T-helper 22 cell (primary cell): ENCODE measurements at regions not wholly inside any gene's neighbourhood (a gene's known extent, or its start where the extent isn't known, plus 50 kb on each side); places are given as distances from the start of the nearest gene placed in this dataset.
"Not testable (repeated sequence)": the region's sequence is repeated elsewhere in the genome, so short reads cannot be mapped to it uniquely, and the experiment has no call there.

Experiments
- DNase-seq: peaks from one replicate; pipeline ENCODE4 v3.0.0-alpha.2; 2020; ENCODE audit warnings: low read depth

DNA sequence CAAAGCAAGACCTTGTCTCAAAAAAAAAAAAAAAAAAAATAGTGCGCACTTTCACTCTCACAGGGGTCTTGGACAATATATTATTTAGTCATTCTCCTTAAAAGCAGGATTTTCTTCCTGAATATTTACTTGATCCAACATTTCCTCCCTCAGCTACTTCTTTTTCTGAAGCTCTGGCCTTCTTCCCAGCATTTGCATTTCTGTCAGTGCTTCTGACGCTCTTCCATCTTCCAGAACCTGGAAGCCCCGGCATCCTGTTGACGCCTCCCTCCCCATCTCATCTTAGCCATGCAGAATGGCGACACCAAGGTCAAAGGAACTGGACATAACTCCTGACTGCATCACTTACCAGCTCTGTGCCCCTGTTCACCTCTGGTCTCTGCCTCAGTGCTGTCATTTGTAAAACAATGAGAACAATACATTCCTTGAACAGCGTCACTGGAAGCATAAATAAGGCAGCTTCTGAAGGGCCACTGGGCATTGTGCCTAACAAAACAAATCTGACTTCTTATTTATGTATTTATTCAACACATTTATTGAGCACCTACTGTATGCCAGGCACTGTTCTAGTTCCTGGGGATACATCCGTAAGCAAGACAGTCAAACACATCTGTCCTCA lies 90.9 kb upstream of the MDM1 start:
- DNase-seq: no peak

DNA sequence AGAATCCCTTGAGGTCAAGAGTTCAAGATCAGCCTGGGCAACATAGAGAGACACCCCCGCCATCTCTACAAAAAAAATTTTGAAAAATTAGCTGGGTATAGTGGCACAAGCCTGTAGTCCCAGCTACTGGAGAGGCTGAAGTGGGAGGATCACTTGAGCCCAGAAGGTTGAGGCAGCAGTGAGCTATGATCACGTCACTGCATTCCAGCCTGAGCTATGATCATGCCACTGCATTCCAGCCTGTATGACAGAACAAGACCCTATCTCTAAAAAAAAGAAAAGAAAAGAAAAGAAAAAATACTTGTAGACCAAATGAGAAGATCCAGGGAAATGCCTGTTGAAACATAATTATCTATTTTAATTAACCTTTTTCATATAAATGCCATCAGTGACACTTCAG lies 93.8 kb upstream of the MDM1 start:
- no peak for DNase-seq

DNA sequence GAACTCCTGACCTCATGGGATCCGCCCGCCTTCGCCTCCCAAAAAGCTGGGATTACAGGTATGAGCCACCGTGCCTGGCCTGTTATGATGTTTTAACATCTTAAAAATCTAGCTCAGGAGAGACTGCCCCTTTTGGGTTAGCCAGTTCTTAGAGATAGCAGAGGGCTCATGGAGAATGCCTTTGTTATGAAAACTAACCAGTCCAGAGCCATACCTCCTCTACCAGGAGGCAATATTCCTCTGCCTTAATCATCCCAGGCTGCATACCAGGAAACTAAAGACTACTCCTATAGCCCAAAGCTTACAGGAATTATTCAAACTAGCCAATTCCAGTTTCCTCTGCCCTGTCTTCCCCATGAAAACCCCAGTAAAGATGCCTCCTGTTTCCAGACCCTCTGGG lies 96.0 kb upstream of the MDM1 start:
- DNase-seq: no peak

DNA sequence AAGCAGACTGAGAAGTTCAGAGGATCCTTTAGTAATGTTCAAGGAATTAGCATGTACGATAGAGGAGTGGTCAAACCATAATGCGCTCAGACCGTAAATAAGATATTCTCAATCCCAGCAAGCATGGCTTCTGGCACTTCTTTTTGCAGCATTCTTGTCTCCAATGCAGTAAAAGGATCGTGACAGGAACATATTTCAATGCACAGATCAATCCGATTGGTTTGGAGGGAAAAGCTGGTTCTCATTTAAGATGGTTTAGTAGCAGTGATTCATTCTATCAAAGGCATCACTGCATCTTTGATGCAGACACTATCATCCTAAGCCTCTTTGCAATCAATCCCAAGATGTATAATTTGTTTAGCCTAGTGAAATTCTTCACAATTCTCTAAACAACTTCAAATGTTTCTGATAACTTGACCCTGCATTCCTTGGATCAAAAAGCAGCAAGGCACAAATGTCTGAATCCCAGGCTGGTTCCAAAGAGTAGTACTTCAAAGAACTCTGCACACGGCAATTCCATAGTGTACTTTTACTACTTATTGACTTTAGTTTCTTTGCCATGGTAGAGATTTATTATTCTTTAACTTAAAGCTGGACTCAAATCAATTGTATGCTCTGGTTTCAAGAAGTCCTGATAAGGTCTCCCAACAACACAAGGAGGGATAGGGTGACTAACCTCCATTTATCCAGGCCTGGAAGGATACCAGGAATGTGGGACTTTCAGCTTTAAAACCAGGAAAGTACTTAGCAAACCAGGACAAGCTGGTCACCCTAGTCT lies 96.8 kb upstream of the MDM1 start:
- no peak for DNase-seq

DNA sequence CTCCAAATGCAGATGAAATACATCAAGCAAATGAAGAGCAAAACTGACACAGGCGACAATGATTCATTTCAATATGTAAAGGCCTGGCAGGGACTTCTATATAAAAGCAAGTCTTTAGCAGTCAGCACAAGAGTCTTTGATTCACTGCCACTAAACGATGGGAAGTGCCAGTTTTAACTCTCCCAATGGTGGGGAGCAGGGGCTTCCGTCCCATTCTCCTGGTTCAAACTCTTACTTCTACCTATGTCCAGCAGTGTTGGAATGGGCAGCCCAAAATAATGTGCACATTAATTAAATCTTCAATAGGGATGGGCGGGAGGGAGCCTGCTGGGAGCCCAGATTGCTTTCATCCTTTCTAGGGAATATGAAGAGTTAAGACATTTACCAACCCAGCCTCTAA lies 97.5 kb upstream of the MDM1 start:
- DNase-seq: no peak

DNA sequence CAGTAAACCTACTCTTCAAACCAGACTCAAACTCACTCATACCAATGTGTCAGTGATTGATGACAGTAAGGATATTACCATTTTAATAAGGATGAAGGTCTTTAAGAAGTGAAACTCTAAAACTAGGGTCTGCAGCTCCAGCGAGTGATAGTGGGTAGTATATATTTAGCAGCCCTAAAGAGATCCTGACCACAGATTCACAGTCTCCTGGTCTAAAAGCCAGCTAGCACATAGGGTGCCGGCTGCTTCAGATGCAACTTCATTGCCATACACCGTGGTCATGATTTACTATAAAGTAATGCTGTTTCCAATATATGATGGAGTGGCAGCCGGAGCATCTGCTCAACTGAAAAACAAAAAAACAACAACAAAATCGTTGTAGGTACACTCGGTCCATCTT lies 99.6 kb upstream of the MDM1 start:
- no peak for DNase-seq

DNA sequence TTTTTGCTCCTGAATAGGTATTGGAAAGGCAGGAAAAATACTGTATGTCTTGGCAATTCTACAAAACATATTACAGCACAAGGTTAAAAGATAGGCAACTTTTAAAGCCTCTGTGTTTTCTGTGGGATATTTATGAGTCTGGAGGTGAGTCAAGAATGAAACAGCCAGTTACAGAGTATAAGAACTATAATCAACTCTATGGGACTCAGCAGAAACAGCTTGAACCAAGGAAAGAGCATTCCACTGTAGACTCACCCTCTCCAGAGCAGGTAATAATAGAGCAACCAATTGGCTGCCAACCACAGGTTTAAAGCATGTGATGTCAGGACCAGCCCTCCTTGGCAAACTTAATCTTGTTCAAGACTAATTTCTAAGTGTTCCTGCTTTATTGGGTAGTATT lies 100.5 kb upstream of the MDM1 start:
- no peak for DNase-seq

DNA sequence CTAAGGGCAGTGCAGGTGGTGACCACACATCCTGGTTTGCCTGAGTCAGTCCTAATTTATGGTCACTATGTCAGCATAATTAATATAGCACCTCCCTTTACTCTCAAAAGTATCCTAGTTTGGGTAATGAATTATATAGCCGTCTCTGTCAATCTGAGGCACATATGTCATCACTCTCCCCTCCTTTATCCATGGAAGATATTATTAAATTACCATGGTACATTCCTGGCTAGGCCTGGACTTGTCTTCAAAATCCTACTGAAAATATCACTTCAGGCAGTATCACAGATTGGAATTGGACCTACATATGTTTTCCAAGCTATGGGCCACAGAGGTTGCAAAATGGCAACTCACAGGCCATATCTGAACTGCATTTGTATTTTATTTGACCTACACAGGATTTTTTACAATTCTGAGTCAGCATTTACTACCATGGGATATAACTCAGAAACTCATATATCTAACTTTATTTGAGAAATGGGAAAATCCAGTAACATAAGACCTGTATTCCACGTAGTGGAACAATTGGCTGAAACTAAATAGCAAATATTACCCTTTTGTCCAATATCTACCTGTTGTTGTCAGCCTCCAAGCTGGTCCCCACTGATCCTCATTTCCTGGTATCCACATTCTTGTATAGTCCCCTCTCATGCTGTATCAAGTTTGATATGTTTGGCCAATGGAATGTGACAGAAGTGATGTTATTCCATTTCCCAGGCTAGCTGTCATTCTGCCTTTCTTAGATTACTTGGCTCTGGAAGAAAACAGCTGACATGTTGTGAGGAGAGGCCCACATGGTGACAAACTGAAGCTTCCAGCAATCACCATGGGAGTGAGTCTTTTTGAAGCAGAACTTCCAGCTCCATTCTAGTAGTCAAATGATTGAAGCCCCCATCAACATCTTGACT lies 102.5 kb upstream of the MDM1 start:
- no peak for DNase-seq

DNA sequence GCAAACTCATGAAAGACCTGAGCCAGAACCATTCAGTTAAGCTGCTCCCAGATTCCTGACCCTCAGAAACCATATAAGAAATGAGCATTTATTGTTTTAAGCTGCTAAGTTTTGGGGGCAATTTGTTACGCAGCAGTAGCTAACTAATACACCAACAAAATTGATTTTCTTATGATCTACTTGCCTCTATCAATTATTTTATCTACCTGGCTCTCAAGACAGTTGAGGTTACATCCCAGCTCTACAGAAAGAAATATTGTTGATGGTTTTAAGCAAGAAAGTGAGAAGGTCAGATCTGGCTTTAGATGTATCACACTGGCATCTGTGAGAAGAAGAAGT lies 103.1 kb upstream of the MDM1 start:
- DNase-seq: no peak

DNA sequence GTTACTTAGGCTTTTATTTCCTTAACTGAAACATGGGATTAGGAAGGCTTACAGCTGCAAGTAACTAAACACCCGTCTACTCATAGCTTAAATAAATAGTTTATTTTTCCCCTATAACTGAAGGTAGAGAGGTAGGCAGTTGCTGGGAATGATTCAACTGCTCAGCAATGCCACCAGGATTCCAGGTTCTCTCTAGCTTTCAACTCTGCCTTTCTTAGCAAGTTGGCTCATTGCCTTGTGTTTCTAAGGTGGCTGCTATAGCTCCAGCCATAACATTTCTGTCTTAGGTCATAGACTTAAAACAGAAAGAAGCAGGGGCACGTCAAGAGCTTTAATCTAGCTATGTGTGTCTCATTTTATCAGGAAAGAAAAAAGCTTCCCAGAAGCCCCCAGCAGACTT lies 103.7 kb upstream of the MDM1 start:
- no peak for DNase-seq

DNA sequence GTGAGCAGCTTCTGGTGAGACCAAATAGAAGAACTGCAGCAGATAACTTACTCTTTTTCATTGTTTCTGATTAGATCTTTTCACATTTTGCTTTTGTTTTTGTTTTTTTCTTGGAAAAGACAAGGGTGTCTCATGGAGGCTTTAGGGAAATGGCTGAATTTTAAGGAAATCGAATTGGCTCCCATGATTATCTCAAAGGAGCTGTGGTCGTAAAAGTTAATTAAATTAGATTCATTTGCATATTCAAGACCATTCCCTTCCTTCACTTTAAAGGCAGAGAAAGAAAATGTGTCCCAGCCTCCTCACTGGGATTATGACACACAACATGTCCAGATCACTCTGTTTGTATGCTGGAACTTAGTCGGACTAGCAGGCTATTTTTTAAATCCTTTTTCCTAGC lies 106.4 kb upstream of the MDM1 start:
- no peak for DNase-seq

DNA sequence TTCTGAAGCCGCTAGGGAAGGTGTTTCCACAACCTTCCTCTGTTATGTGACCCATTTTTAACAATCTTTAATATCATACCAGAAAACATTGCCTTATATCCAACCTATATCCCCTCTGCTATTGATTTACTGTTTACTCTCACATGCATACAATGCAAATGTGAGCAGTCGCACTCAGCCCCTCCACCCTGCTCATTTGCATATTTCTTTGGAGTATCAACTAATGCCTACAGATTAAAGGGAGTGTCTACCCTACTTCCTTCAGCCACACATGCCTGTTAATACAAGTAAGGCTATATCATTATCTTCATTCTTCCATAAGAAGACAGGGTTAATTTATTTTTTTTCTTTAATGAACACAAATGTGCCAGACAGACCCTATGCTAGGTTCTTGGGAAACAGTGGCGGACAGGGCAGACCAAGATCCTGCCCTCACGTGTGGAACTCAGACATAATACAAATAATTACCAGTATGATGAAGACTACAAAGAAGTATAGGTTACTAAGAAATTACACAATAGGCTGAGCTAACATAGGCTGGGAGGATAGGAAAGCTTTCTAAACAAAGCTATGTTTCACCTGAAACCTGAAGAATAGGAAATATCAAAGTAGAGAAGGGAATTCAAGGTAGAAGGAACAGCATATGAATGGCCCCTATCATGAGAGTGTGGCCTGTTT lies 107.3 kb upstream of the MDM1 start:
- no peak for DNase-seq

DNA sequence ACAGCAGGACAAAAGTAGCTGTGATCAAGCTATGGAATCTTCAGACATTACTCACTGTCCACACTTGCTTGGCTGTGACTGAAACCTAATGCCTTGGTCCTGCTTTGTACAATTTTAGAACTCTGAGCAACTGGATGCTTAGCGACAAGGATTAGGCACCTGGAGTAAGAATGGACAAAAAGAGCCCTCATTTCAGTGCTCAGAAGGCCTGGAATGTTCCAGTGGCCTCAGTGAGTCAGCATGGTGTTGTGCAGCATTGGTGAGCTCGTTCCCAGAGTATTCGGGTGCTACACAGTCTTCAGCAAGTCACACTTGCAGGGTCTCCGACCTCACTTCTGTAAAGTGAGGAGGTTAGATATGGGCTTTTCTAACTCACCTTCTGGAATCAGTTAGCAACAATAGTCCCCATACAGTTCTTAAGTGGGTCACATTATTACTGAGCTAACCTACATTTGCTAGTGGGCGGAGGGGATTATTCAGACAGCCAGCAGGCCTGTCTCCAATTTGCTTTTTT lies 108.0 kb upstream of the MDM1 start:
- DNase-seq: no peak

DNA sequence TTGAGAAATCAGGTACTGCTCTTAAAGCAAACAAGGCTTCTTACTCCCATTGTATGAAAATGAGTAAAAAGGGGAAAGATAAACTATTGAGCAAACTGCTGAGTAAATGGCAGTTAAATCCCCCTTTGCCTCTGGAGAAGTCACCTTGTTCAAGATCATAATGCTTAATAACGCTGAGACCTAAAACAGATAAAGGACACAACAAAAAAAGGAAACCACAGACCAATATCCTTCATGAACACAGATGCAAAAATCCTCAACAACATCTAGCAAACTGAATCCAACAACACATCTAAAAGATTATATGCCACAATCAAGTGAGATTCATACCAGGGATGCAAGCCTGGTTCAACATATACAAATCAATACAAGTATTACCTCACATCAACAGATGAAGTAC lies 109.0 kb upstream of the MDM1 start:
- no peak for DNase-seq

DNA sequence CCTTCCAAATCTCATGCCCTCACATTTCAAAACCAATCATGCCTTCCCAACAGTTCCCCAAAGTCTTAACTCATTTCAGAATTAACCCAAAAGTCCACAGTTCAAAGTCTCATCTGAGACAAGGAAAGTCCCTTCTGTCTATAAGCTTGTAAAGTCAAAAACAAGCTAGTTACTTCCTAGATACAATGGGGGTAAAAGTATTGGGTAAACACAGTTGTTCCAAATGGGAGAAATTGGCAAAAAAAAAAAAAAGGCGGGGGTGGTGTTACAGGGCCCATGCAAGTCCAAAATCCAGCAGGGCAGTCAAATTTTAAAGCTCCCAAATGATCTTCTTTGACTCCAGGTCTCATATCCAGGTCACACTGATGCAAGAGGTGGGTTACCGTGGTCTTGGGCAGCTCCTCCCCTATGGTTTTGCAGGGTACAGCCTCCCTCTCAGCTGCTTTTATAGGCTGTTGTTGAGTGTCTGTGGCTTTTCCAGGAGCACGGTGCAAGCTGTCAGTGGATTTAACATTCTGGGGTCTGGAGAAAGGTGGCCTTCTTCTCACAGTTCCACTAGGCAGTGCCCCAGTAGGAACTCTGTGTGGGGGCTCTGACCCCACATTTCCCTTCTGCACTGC lies 110.3 kb upstream of the MDM1 start:
- DNase-seq: not testable (repeated sequence)

DNA sequence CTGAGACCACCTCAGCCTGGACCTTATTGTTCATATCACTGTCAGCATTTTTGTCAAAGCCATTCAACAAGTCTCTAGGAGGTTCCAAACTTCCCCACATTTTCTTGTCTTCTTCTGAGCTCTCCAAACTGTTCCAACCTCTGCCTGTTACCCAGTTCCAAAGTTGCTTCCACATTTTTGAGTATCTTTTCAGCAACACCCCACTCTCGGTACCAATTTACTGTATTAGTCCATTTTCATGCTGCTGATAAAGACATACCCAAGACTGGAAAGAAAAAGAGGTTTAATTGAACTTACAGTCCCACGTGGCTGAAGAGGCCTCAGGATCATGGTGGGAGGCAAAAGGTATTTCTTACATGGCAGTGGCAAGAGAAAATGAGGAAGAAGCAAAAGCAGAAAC lies 111.5 kb upstream of the MDM1 start:
- not testable (repeated sequence) for DNase-seq

DNA sequence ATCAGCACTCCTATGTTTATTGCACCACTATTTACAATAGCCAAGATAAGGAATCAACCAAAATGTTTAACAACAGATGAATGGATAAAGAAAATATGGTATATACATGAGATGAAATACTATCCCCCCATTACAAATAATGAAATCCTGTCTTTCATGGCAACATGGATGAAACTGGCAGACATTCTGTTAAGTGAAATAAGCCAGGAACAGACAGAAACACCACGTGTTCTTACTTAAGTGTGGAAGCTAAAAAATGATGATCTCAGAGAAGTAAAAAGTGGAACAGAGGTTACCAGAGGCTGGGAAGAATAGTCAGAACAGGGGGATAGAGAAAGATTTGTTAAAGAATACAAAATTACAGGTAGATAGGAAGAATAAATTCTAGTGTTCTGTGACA lies 113.7 kb upstream of the MDM1 start:
- DNase-seq: no peak

DNA sequence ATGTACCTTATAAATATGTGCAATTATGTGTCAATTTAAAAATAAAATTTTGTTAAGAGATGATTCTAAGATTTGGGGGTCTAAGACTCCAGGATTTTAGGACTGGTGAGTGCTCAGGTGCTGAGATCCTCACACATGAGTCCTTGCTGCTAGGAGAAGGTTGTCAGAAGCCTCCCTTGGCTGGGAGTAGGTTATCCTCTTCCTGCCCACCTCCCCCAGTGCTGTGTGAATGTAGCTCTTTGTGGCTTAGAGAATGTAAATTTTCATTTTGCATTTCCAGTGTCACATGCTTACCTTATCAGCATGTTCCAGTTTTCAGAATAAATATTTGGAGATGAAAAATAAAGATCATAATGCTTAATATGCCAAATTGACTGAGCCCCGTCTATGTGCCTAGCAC lies 114.2 kb upstream of the MDM1 start:
- no peak for DNase-seq

DNA sequence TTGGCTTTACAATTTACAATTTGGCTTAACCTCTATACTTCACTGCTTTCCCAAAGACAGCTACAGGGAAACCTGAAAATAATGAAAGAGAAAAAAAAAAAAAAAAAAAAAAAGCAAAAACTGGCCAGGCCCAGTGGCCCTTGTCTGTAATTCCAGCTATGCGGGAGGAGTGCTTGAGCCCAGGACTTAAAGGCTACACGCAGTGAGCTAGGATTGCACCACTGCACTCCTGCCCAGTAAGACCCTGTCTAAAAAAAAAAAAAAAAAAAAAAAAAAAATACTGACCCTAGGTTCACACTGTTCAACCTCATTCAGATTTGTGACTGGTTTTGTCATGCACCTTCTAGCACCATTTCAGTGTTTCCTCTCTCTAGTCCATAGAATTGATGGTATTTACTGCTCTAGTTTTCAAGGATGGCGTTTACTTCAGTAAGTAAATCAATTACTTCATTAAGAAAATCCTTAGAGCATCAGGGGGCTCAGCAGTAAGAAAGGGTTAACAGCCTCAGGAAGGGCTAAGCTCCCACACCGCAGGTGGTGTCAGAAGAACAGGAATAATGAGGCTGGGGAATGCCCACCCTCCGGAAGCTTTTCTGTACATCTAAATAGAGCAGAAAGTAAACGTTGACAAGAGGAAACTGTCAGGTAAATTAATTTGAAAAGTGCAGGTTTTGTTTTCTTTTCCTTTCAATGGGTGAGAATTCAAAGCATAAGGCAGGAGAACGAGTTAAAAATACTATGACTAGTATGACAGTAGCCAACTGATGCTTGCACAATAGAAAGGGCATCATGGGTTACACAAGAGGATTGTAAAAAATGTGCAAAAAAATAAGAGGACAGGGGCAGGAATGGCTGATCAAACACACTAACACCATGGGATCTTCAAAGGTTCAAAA lies 115.0 kb upstream of the MDM1 start:
- DNase-seq: no peak

DNA sequence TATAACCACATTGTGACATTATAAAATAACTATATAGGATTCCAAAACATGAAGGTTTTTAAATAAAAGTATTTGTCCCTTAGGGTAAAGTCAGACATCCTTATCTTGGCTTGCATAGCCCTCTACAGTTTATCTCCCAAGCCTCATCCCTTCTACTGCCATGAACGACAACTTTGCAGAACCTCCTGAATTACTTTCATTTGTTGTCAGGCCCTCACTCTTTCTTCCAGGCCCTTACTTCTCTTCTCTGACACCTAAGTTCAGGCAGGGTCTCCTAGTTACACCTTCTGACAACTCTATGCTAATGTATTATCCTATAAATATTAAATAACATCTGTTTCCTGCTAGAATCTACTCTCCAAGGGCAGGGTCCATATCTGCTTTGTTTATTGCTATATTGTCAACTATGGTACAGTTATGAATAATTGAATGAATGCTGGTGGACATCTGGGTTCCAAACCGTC lies 115.7 kb upstream of the MDM1 start:
- no peak for DNase-seq

DNA sequence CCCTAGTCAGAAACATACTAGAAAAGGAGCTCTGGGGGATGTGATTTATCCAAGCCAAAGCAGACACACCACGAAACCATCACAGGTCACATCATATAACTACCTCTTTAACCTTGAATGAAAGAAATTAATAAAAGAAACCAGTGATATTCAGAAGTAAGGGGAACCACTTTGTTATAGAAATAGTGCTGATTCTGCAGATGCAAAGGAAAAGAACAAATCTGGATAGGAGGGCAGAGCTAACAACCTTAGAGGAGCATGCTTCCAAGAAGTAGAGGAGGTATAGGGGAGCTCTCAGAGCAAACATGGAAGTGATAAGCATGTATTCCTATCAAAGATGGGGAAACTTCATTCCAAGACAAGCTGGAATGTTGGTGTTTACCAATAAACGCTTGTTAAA lies 117.0 kb upstream of the MDM1 start:
- no peak for DNase-seq
